K562 (cell line): ENCODE measurements at regions not wholly inside any gene's neighbourhood (a gene's known extent, or its start where the extent isn't known, plus 50 kb on each side); places are given as distances from the start of the nearest gene placed in this dataset.

Experiments
- ATAC-seq: fragments of 200-7000 bp; cut with Tn5 transposase; 3 replicates; pipeline ENCODE4 v1.9.1; 2020; ENCODE audit warnings: moderate library complexity
- BruUV-seq: library from RNA; stranded (reverse); fragments of 400-500 nt; replicated peaks from 2 replicates; lab custom pipeline; 2021; lab: Mats Ljungman, UMichigan
- CTCF ChIA-PET: fragments of 300-600 bp; formaldehyde crosslinking; extraction: SDS; loops from one replicate; lab custom pipeline; 2021; ENCODE audit warnings: low intra/inter-chr PET ratio; lab: Yijun Ruan, JAX
- POLR2A ChIA-PET: fragments of 300-600, 350-650 bp; sonication (Branson Sonifier 250); formaldehyde crosslinking; extraction: SDS; loops from one replicate; lab custom pipeline; 2021; ENCODE audit warnings: antibody characterized with exemption, inconsistent platforms; lab: Yijun Ruan, JAX
- DNase-seq, 4 experiments: peaks; one replicate each; pipeline versions ENCODE4 v3.0.0 to v3.0.0-alpha.2; 2011 to 2018; ENCODE audit warnings: low spot score in 3 of 4, mixed read lengths in 3 of 4; ENCODE audit errors: extremely low read depth in 1 of 4
- FAIRE-seq: peaks from 2 replicates; lab custom pipeline; 2011; peaks lifted over from hg19 to GRCh38; lab: Jason Lieb, UNC
- H2AFZ ChIP-seq: 2 replicates; pipeline ENCODE4 v1.6.0; 2011; ENCODE audit warnings: low read depth, low read length, control low read depth, inconsistent platforms
- H3K27ac ChIP-seq: fragments of 200-600 bp; 3 replicates; pipeline ENCODE4 v1.8.0; 2011; ENCODE audit warnings: low read depth, mild to moderate bottlenecking, control low read depth, inconsistent platforms, low read length, moderate library complexity, mixed read lengths; ENCODE audit errors: extremely low read depth
- H3K27me3 ChIP-seq, 2 experiments: fragments of 300-600 bp in 1 of 2; 2 replicates in 1 of 2; 3 replicates in 1 of 2; pipeline versions ENCODE4 v1.6.0 to v1.8.0; 2011; ENCODE audit warnings: inconsistent platforms in 2 of 2, low read length in 2 of 2, mild to moderate bottlenecking in 1 of 2, mixed read lengths in 1 of 2, moderate library complexity in 1 of 2; ENCODE audit not compliant: control insufficient read depth in 2 of 2, insufficient read depth in 2 of 2
- H3K36me3 ChIP-seq: fragments of 300-600 bp; 3 replicates; pipeline ENCODE4 v1.8.0; 2011; ENCODE audit warnings: mild to moderate bottlenecking, low read length, inconsistent platforms; ENCODE audit not compliant: control insufficient read depth, insufficient read depth
- H3K4me1 ChIP-seq, 2 experiments: fragments of 200-600 bp in 1 of 2; replicated peaks in 1 of 2; 2 replicates in 1 of 2; 3 replicates in 1 of 2; pipeline versions ENCODE4 v1.5.1 to v1.8.0; 2011; ENCODE audit warnings: inconsistent platforms in 2 of 2, low read length in 2 of 2, mild to moderate bottlenecking in 1 of 2, mixed read lengths in 1 of 2, moderate library complexity in 1 of 2; ENCODE audit not compliant: control insufficient read depth in 2 of 2, insufficient read depth in 2 of 2
- H3K4me2 ChIP-seq: 2 replicates; pipeline ENCODE4 v1.6.1; 2011; ENCODE audit warnings: low read length, control low read depth, inconsistent platforms, mixed read lengths; ENCODE audit not compliant: insufficient read depth
- H3K4me3 ChIP-seq: fragments of 200-600 bp; sonication (generic), shearing (Covaris generic); 2 replicates; pipeline ENCODE4 v1.5.1; 2016; ENCODE audit warnings: control low read depth, inconsistent platforms
- H3K79me2 ChIP-seq: fragments of 200-600 bp; 3 replicates; pipeline ENCODE4 v1.8.0; 2011; ENCODE audit warnings: low read length, inconsistent platforms; ENCODE audit not compliant: control insufficient read depth, insufficient read depth
- H3K9ac ChIP-seq, 2 experiments: 2 replicates each; pipeline versions ENCODE4 v1.6.0 to v1.6.1; 2011; ENCODE audit warnings: low read depth in 2 of 2, low read length in 2 of 2, control low read depth in 1 of 2, inconsistent platforms in 1 of 2, mild to moderate bottlenecking in 1 of 2, mixed read lengths in 1 of 2; ENCODE audit not compliant: insufficient read depth in 1 of 2
- H3K9me1 ChIP-seq: one replicate; pipeline ENCODE4 v1.6.0; 2011; ENCODE audit warnings: inconsistent platforms, mild to moderate bottlenecking, low read length, moderate library complexity; ENCODE audit not compliant: control insufficient read depth, insufficient read depth
- H3K9me3 ChIP-seq: replicated peaks from 2 replicates; pipeline ENCODE4 v1.5.1; 2011; ENCODE audit warnings: low read depth, low read length, inconsistent platforms; ENCODE audit not compliant: control insufficient read depth, insufficient read depth
- H4K20me1 ChIP-seq: replicated peaks from 2 replicates; pipeline ENCODE4 v1.6.1; 2011; ENCODE audit warnings: low read length, inconsistent platforms, mixed read lengths; ENCODE audit not compliant: control insufficient read depth, insufficient read depth
- CHAMP1 ChIP-seq: fragments of 450-650 bp; IDR thresholded peaks from 2 replicates; pipeline ENCODE4 v1.6.1; 2016; ENCODE audit warnings: mild to moderate bottlenecking
- MNT ChIP-seq, 2 experiments: fragments of 450-650 bp; conservative IDR thresholded peaks; 2 replicates each; pipeline ENCODE4 v1.6.1; 2017; ENCODE audit warnings: mild to moderate bottlenecking in 2 of 2, moderate library complexity in 2 of 2
- NFRKB ChIP-seq: fragments of 450-650 bp; IDR thresholded peaks from 2 replicates; pipeline ENCODE4 v1.6.1; 2016; ENCODE audit warnings: low read depth
- TAL1 ChIP-seq: fragments of 450-650 bp; IDR thresholded peaks from 2 replicates; pipeline ENCODE4 v1.6.1; 2016; ENCODE audit warnings: mild to moderate bottlenecking
- ZNF143 ChIP-seq: sonication (generic); formaldehyde crosslinking; IDR thresholded peaks from 2 replicates; pipeline ENCODE4 v1.9.0; 2022; ENCODE audit warnings: mild to moderate bottlenecking, missing genetic modification reagents
- WGBS: fragments of 100-300 bp; shearing (Covaris generic); methylation state at CpG from one replicate; pipeline ENCODE4 v1.1.6; 2016; ENCODE audit warnings: low coverage, mixed read lengths; ENCODE audit not compliant: insufficient coverage; ENCODE audit errors: missing lambda C conversion rate; 5-methylcytosine and 5-hydroxymethylcytosine counted together
- in situ Hi-C: fragments of 300-500 bp; cut with MboI; formaldehyde crosslinking; loops from 4 replicates; pipeline ENCODE4 v1.15.0; 2018; ENCODE audit warnings: inconsistent platforms, mixed read lengths
- intact Hi-C: fragments of 100-400 bp; cut with micrococcal nuclease; formaldehyde crosslinking; loops from 2 replicates; pipeline ENCODE4 v1.14.2; 2022

- H3K27me3 ChIP-seq, result no peaks in the 10 kb centered on the region
- POLR2A ChIA-PET, result no interaction called here
- H3K36me3 ChIP-seq, result no peaks in the 10 kb centered on the region
- in situ Hi-C loops, result no loop called here
- 0% methylated on average over 1 of the region's 1 CpG for WGBS
- no peaks in the 10 kb centered on the region for H4K20me1 ChIP-seq
- H2AFZ ChIP-seq, result no peak overlapping the region
- ATAC-seq, result no peak
- no peak overlapping the region for H3K27ac ChIP-seq
- no peak overlapping the region for H3K4me2 ChIP-seq
- intact Hi-C loops, result no loop called here
- no peak overlapping the region for H3K4me3 ChIP-seq
- H3K9ac ChIP-seq, result no peak overlapping the region
- CTCF ChIA-PET, result no interaction called here
- no peaks in the 10 kb centered on the region for H3K9me1 ChIP-seq
- no peak for FAIRE-seq
- no peaks in the 10 kb centered on the region for H3K4me1 ChIP-seq
- DNase-seq, result no peak
- no peaks in the 10 kb centered on the region for H3K79me2 ChIP-seq
- no peaks in the 10 kb centered on the region for H3K9me3 ChIP-seq
- no peak for TF ChIP-seq MNT (conservative IDR thresholded peaks at IDR 0.05)
- TF ChIP-seq TAL1, result no peak
- TF ChIP-seq NFRKB, result no peak
- no peak for TF ChIP-seq CHAMP1
- TF ChIP-seq ZNF143 (CRISPR knock-in tag), result no peak
- BruUV-seq, result no TSS peak
Observed at GRCh38 chr3:147737376-147737775, 328.2 kb downstream of the ZIC1 start.
